Esophagus mucosa (tissue), 1 donor: ENCODE measurements at regions not wholly inside any gene's neighbourhood (a gene's known extent, or its start where the extent isn't known, plus 50 kb on each side); places are given as distances from the start of the nearest gene placed in this dataset.
"Not testable (repeated sequence)": the region's sequence is repeated elsewhere in the genome, so short reads cannot be mapped to it uniquely, and the experiment has no call there.

Source experiments
- ATAC-seq: fragments of 200-7000 bp; cut with Tn5 transposase; one replicate; pipeline ENCODE4 v1.9.1; 2020
- donor health status: DM: yes; HTN: yes; CAD: no.

- ATAC-seq: no peak
These were observed 305.1 kb upstream of the RIOK2 start for GRCh38 chr5:97488126-97488668.

GRCh38 chr5:97489010-97489840, 306.2 kb upstream of the RIOK2 start:
- no peak for ATAC-seq

GRCh38 chr5:97494465-97494864, 311.4 kb upstream of the RIOK2 start:
- ATAC-seq: peak; percentile 59

DNA sequence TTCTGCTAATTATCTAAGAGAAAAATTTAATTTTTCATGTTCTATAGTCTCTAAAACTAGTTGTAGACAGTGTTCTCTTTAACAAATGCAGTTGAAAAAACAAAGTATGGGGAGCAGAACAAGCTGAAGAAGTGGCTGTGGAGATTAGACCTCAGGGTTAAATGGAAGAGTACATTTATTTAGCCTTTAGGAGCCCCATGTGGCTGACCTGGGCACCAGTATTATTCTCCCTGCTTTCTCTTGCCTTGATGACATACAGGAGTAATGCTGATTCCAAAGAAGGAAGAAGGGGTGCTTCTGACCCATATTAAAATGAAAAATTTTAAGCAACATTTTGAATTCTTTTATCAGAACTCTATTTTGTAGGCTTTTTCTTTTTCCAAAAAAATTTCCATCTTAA, 312.3 kb upstream of the RIOK2 start:
- ATAC-seq: no peak

GRCh38 chr5:97496037-97496436, 313.0 kb upstream of the RIOK2 start:
- ATAC-seq: no peak

GRCh38 chr5:97498657-97499056, 315.6 kb upstream of the RIOK2 start:
- no peak for ATAC-seq

DNA sequence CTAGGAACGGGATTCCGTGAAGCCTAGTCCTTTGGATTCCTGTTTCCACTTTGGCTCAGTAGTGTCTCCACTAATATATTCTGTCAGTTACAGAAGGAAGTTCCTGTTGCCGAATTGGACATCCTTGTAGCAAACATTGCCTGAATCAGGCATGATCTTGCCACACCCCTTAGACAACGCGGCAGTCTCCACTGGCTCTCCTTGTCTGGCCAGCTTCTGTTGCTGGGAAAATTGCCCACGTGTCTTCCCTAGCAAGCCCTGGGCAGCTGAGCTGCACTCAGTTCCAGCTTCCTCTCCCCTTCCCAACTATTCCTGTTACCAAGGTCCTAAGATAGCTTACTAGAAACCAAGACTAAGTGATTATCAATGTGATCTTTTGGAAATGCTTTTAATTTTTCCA, 316.6 kb upstream of the RIOK2 start:
- ATAC-seq: peak; percentile 64

GRCh38 chr5:97501286-97501964, 318.4 kb upstream of the RIOK2 start:
- ATAC-seq: peak; percentile 89

DNA sequence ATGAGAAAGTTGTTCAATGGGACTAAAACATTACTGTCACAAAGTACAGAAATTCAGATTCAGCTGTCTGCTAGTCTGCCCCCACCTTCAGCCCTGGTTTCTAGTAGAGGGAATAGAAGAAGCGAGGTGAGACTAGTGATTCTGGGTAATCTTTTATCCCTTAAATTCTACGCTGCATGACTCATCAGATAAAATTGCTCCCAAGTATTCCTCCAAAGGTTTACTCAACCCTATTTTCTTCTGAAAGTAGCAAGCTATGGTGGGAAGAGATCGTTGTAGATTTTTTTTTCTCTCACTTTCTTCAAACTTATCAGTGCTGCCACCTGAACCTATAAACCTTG, 318.9 kb upstream of the RIOK2 start:
- no peak for ATAC-seq

DNA sequence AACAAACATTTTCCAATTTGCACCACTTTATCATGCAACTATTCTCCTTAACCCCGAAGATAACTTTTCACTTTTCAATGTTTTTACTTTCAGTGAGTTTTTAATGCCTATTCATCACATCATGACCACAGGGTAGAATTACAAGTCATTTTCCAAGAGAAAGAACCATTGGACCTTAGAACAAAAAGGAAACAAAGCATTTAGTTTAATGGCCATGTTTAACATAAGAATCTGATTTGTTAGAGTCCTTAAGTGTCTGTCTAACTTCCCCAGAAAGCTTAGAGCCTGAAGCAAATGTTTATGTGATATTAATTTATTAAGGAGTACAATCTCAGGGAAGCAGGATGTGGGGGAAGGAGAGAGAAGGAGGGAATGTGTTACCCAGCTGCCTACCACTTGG, 325.8 kb upstream of the RIOK2 start:
- ATAC-seq: no peak

- not testable (repeated sequence) for ATAC-seq
These were observed 336.5 kb upstream of the RIOK2 start for GRCh38 chr5:97519565-97519964.

GRCh38 chr5:97523336-97523735, 340.3 kb upstream of the RIOK2 start:
- ATAC-seq: not testable (repeated sequence)

DNA sequence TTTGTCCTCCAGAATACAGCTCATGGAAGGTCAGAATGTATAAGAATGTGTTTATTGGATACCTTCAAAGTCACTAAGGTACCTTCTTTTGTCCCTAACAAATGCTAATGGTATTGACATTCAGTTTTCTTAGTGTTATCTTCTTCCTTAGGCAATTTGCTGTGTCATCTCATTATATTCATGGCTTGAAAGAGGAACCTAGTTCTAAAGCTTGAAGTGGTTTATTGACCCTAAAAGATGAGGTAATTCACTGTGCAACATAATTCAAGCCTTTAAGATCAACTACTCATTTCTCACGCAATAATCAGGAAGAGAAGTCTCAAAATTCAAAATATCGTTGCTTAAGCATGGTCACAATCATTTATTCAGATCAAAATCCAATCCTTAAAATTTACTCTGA, 342.7 kb upstream of the RIOK2 start:
- no peak for ATAC-seq

DNA sequence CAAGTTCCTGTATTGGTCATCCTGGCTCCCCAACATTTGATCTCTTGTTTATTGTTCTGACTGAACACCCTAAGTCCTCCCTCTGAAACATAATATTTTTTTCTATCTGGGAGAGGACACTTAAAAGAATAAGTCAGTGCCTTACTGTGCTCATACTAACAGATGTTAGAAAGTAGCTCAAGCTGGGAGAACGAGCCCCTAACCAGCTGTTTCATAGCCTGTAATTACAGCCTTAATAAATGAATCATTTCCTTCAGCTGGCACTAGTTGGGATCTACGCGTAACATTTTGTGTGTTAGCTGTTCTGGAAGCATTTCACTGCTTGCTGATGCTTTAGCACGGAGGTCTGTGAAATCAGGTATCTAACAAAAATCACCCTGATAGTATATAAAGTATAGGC, 345.9 kb upstream of the RIOK2 start:
- ATAC-seq: no peak

DNA sequence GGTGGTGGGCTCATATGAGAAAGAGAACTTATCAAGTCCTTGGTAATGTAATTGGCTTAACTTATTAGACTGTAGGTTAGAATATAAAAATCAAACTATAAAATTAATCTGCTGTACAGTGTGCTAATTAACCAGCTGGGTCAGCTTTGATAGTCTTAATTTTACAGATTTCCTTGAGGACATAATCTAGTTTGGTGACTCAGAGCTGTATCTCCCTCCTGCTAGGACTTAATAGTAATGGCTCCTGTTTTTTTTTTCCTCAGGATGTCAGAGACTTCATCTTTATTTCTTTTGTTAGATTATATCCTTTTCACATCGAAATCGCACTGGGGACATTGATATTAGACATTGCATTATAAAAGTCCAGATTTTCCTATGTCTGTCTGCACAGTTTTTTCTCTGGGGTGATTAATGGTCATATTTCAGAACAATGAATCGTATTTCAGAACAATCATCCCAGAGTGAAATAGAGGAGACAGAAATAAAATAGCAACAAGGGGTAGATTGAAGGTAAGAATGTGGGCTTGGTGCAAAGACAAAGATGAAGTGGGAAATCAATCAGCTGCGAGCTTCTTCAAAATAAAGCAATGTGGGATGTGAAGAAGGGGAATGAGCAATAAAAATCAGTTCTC, 346.4 kb upstream of the RIOK2 start:
- ATAC-seq: no peak

DNA sequence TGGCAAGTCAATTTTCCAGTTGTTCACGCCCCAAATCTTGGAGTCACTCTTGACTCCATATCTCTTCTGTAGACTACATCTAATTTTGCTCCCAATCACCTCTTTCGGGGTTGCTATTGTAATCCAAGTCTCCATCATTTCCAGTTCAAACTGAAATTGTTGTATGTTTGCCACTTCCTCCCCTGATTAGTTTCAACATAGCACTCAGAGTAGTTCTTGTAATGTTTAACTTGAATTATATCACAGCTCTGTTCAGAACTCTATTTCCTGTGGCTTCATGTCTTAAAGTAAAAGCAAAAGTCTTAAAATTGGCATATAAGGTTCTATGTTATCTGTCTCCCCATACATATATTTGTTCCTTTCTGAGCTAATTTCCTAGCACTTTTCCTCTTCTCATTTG, 348.5 kb upstream of the RIOK2 start:
- ATAC-seq: no peak

- ATAC-seq: peak; percentile 73
These were observed 351.1 kb upstream of the RIOK2 start for GRCh38 chr5:97534166-97534565.

DNA sequence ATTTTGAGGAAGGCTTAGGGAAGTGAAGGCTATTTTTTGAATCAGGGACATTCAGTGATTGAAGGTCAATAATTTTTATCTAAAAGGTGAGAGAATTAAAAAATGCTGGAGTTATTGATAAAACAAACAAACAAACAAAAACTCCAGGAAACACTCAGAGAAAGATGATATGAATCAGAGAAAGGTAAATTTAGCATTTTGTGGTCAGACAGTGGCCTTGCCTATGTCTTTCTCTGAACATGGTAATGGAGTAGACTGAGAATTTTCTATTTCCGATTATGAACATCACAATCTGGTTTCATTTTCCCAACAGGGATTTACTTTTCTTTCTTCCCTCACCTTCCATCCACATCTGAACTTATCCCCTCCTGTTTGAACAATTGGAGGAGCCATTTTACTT, 353.6 kb upstream of the RIOK2 start:
- ATAC-seq: no peak

DNA sequence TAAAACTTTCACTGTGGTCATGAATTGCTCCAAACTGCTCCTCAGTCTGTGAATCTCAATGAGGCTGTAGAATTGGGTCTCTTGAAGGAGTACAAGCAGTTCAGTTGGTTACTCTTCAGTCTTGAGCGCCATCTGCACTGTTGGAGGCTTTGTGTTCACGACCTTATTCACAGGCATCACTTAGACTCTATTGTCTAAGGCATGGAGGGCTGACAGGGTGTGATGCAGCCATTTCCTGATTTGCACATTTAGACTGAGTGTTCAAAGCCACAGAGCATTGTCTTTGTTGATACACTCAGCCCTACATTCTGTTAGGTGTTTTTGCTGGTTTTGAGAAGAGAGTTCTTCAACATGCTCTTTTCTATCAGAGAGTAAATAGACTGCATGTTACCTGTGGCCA, 355.9 kb upstream of the RIOK2 start:
- ATAC-seq: no peak

GRCh38 chr5:97541864-97542263, 358.8 kb upstream of the RIOK2 start:
- ATAC-seq: no peak

- ATAC-seq: no peak
These were observed 359.4 kb upstream of the RIOK2 start for GRCh38 chr5:97542469-97542868.

DNA sequence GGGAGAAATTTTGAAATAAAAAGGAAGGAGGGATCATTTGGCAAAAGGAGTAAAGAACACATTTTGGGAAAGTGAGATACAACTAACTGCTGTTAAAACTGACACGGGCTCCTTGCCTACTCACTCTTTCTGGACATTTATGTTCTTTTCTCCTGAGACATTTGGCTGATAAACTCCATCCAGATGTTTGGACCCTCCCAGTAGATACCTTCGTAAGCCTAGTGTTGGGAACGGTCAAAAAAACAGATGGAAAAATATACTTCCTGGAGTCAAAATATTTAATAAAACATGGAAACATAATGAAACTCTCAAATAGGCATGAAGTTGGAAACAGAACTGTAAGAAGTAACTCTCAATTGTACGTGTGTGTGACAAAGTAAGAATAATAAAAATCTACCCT, 360.1 kb upstream of the RIOK2 start:
- ATAC-seq: no peak

GRCh38 chr5:97544240-97544639, 361.2 kb upstream of the RIOK2 start:
- no peak for ATAC-seq

- ATAC-seq: no peak
These were observed 361.6 kb upstream of the RIOK2 start for GRCh38 chr5:97544678-97545077.
